GM21825 (cell line): ENCODE measurements at regions not wholly inside any gene's neighbourhood (a gene's known extent, or its start where the extent isn't known, plus 50 kb on each side); places are given as distances from the start of the nearest gene placed in this dataset.

ENCODE experiments used
- ATAC-seq: cut with Tn5 transposase; IDR thresholded peaks from one replicate; pipeline ENCODE4 v1.9.1; 2021; ENCODE audit warnings: mild to moderate bottlenecking, moderate library complexity; ENCODE audit not compliant: unreplicated experiment

- no peak for ATAC-seq
Observed at GRCh38 chr7:30212701-30213111, 71.7 kb upstream of the ZNRF2 start.

GRCh38 chr7:30213637-30214036 lies 70.8 kb upstream of the ZNRF2 start:
- ATAC-seq, result no peak

- ATAC-seq, result no peak
Observed at GRCh38 chr7:30214651-30215137, 69.7 kb upstream of the ZNRF2 start.

- no peak for ATAC-seq
Observed at GRCh38 chr7:30221764-30222163, 62.6 kb upstream of the ZNRF2 start.

GRCh38 chr7:30222515-30223215 lies 61.7 kb upstream of the ZNRF2 start:
- ATAC-seq, result no peak

GRCh38 chr7:30223896-30224295 lies 60.5 kb upstream of the ZNRF2 start:
- no peak for ATAC-seq

- ATAC-seq, result no peak
Observed at GRCh38 chr7:30224511-30225062, 59.8 kb upstream of the ZNRF2 start.

GRCh38 chr7:30225863-30226613 lies 58.4 kb upstream of the ZNRF2 start:
- ATAC-seq, result peak; percentile 73

- ATAC-seq, result no peak
Observed at GRCh38 chr7:30226614-30227268, 57.7 kb upstream of the ZNRF2 start.

GRCh38 chr7:30231271-30231670 lies 53.1 kb upstream of the ZNRF2 start:
- ATAC-seq, result no peak

GRCh38 chr7:30232391-30232790 lies 52.0 kb upstream of the ZNRF2 start:
- no peak for ATAC-seq
